ENCODE measurements at regions not wholly inside any gene's neighbourhood (a gene's known extent, or its start where the extent isn't known, plus 50 kb on each side); places are given as distances from the start of the nearest gene placed in this dataset.

GRCh38 chr14:97945631-97946030 is 1148.4 kb downstream of the VRK1 start:
- TF ChIP-seq CTCF (IDR thresholded peaks at IDR 0.05) (no peak), EMX1 (CRISPR knock-in tag; IDR thresholded peaks at IDR 0.05) (no peak), FOXP1 (CRISPR knock-in tag; IDR thresholded peaks at IDR 0.05; ENCODE audit: borderline replicate concordance) (no peak), CREB1 (CRISPR knock-in tag; IDR thresholded peaks at IDR 0.05) (no peak), ESRRA (CRISPR knock-in tag; IDR thresholded peaks at IDR 0.05; ENCODE audit: borderline replicate concordance) (no peak), ETV6 (CRISPR knock-in tag; IDR thresholded peaks at IDR 0.05) (no peak), ZNF416 (CRISPR knock-in tag; IDR thresholded peaks at IDR 0.05) (no peak), MAX (CRISPR knock-in tag; IDR thresholded peaks at IDR 0.05) (no peak), ELF4 (CRISPR knock-in tag; IDR thresholded peaks at IDR 0.05; ENCODE audit: low read depth) (no peak)
- TF ChIP-seq, protein P1, sequence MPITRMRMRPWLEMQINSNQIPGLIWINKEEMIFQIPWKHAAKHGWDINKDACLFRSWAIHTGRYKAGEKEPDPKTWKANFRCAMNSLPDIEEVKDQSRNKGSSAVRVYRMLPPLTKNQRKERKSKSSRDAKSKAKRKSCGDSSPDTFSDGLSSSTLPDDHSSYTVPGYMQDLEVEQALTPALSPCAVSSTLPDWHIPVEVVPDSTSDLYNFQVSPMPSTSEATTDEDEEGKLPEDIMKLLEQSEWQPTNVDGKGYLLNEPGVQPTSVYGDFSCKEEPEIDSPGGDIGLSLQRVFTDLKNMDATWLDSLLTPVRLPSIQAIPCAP (CRISPR knock-in tag; IDR thresholded peaks at IDR 0.05), result no peak
- TF ChIP-seq, protein P2, sequence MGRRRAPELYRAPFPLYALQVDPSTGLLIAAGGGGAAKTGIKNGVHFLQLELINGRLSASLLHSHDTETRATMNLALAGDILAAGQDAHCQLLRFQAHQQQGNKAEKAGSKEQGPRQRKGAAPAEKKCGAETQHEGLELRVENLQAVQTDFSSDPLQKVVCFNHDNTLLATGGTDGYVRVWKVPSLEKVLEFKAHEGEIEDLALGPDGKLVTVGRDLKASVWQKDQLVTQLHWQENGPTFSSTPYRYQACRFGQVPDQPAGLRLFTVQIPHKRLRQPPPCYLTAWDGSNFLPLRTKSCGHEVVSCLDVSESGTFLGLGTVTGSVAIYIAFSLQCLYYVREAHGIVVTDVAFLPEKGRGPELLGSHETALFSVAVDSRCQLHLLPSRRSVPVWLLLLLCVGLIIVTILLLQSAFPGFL (CRISPR knock-in tag; IDR thresholded peaks at IDR 0.05; ENCODE audit: borderline replicate concordance), result no peak
- TF ChIP-seq, protein P3, sequence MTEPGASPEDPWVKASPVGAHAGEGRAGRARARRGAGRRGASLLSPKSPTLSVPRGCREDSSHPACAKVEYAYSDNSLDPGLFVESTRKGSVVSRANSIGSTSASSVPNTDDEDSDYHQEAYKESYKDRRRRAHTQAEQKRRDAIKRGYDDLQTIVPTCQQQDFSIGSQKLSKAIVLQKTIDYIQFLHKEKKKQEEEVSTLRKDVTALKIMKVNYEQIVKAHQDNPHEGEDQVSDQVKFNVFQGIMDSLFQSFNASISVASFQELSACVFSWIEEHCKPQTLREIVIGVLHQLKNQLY (CRISPR knock-in tag; IDR thresholded peaks at IDR 0.05), result no peak

Data from WTC11 (cell line).